ENCODE measurements at regions not wholly inside any gene's neighbourhood (a gene's known extent, or its start where the extent isn't known, plus 50 kb on each side); places are given as distances from the start of the nearest gene placed in this dataset.

- DNase-seq (ENCODE audit: low read depth in 2 of 2) = no peak
These were observed 96.1 kb downstream of the C17orf67 start for GRCh38 chr17:56737421-56738161.

- no peak for DNase-seq (ENCODE audit: low read depth in 2 of 2)
These were observed 94.3 kb downstream of the C17orf67 start for GRCh38 chr17:56739376-56739775.

GRCh38 chr17:56739776-56740175 lies 93.9 kb downstream of the C17orf67 start:
- no peak for DNase-seq (ENCODE audit: low read depth in 2 of 2)

- DNase-seq (ENCODE audit: low read depth in 2 of 2) = no peak
These were observed 93.2 kb downstream of the C17orf67 start for GRCh38 chr17:56740481-56740880.

All from activated CD4-positive, alpha-beta T cell treated with anti-CD3 and anti-CD28 coated beads for 24 hours (primary cell).